Gastrocnemius medialis (tissue), 4 donors: ENCODE measurements at regions not wholly inside any gene's neighbourhood (a gene's known extent, or its start where the extent isn't known, plus 50 kb on each side); places are given as distances from the start of the nearest gene placed in this dataset.

ENCODE experiments used
- CTCF ChIP-seq, 5 experiments: fragments of 450-650 bp in 3 of 5; fragments of 200-600 bp in 2 of 5; sonication (generic) in 2 of 5; IDR thresholded peaks in 4 of 5; conservative IDR thresholded peaks in 1 of 5; 1 replicate in 4 of 5; 2 replicates in 1 of 5; pipeline ENCODE4 v1.5.1; 2016 to 2019; ENCODE audit warnings: antibody characterized with exemption in 5 of 5, mild to moderate bottlenecking in 3 of 5, moderate library complexity in 3 of 5
- POLR2A ChIP-seq, 2 donors: fragments of 450-650 bp; IDR thresholded peaks; one replicate each; pipeline ENCODE4 v1.6.1; 2017; ENCODE audit warnings: antibody characterized with exemption in 2 of 2, mild to moderate bottlenecking in 2 of 2, moderate library complexity in 2 of 2

GRCh38 chr1:21368515-21369289 is 71.2 kb upstream of the NBPF3 start:
- TF ChIP-seq POLR2A (IDR thresholded peaks at IDR 0.05) (no peak), CTCF (IDR thresholded peaks at IDR 0.05 in 4 of 5, conservative IDR thresholded peaks at IDR 0.05 in 1 of 5) (peak; percentile 98 to 99 (median 98))
